Testis (tissue), 2 donors: ENCODE measurements at regions not wholly inside any gene's neighbourhood (a gene's known extent, or its start where the extent isn't known, plus 50 kb on each side); places are given as distances from the start of the nearest gene placed in this dataset.

Experiments
- DNase-seq: peaks from one replicate; pipeline ENCODE4 v3.0.0-alpha.2; 2019
- H3K27ac ChIP-seq, 2 donors: fragments of 200-600 bp; sonication (generic); one replicate each; pipeline ENCODE4 v1.5.1; 2019
- H3K27me3 ChIP-seq: fragments of 200-600 bp; sonication (generic); one replicate; pipeline ENCODE4 v1.5.1; 2019
- H3K36me3 ChIP-seq: fragments of 200-600 bp; sonication (generic); one replicate; pipeline ENCODE4 v1.5.1; 2017; ENCODE audit warnings: low read depth; ENCODE audit errors: missing control alignments
- H3K4me1 ChIP-seq: fragments of 200-600 bp; sonication (generic); one replicate; pipeline ENCODE4 v1.5.1; 2019
- H3K4me3 ChIP-seq, 2 donors: fragments of 200-600 bp; sonication (generic); one replicate each; pipeline ENCODE4 v1.5.1; 2017 to 2019
- H3K9me3 ChIP-seq: fragments of 200-600 bp; sonication (generic); one replicate; pipeline ENCODE4 v1.5.1; 2017
- CTCF ChIP-seq, 3 experiments: fragments of 450-650 bp in 2 of 3; fragments of 200-600 bp in 1 of 3; sonication (generic) in 1 of 3; IDR thresholded peaks; one replicate each; pipeline ENCODE4 v1.5.1; 2016 to 2019; ENCODE audit warnings: antibody characterized with exemption in 3 of 3, mild to moderate bottlenecking in 2 of 3, moderate library complexity in 1 of 3
- POLR2A ChIP-seq: fragments of 450-650 bp; IDR thresholded peaks from one replicate; pipeline ENCODE4 v1.6.1; 2017; ENCODE audit warnings: antibody characterized with exemption, mild to moderate bottlenecking, moderate library complexity
- WGBS, 2 donors: methylation state at CpG; one replicate each; pipeline ENCODE4 v1.1.5; 2018; 5-methylcytosine and 5-hydroxymethylcytosine counted together
- intact Hi-C: fragments of 100-400 bp; cut with DNase I; formaldehyde crosslinking; loops from one replicate; pipeline ENCODE4 v1.15.1; 2023; ENCODE audit warnings: low total_unique reads

DNA sequence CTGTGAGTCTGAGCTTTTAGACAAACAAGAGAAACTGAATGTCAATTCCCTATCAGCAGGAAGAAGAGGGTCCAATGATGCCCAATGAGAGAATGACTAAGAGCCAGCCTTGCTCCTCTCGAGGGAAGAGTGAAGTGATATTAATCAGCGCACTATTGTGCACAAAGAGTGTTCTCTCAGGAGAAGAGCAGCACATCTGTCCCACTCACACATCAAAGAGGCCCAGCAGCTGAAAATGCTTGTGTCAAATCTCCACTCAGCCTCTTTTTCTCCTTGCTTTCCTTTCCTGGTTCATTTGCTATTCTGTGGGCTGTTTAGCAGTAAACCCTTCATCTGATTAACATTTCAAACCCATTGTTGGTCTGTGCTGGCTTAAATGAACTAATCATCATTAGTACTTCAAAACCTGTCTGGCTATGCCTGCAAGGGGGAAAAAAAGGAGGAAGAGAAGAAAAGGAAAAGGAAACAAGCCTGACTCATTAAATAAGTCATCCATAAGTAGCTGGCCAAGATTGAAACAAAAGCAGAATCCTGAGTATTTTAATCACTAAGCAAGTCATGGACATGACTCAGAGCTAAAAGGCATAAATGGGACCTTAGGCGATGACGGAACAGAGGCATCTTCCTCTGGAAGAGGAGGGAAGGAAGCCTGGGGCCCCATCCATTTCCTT lies 912.7 kb downstream of the TUSC7 start:
- H3K9me3 ChIP-seq: no peaks in the 10 kb centered on the region
- DNase-seq: no peak
- H3K36me3 ChIP-seq: no peaks in the 10 kb centered on the region
- H3K4me1 ChIP-seq: no peaks in the 10 kb centered on the region
- intact Hi-C loops: no loop called here
- no peak overlapping the region for H3K4me3 ChIP-seq
- no peaks in the 10 kb centered on the region for H3K27me3 ChIP-seq
- 77 to 85% methylated on average over 4 of the region's 4 CpGs for WGBS, 2 donors
- TF ChIP-seq POLR2A (no peak), CTCF (IDR thresholded peaks at IDR 0.05) (no peak)
- H3K27ac ChIP-seq: no peak overlapping the region

DNA sequence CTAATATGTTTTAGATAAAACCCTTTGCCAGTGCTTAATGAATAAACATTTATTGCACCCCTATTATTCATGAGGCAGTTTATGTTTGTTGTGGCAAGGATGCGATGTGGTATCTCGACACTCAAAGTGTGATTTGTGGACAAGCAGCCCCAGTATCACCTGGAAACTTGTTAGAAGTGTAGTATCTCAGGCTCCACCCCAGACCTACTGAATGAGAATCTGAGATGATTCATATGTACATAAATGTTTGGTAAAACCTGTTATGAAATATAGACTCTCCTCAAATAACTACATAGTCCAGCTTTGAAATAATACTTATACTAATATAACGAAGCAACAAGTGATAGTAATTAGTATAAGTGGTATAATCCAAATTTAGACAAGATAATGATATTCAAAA lies 914.8 kb downstream of the TUSC7 start:
- 87 to 95% methylated on average over 3 of the region's 3 CpGs for WGBS, 2 donors
- Histone ChIP-seq H3K27me3 (no peaks in the 10 kb centered on the region), H3K4me1 (no peaks in the 10 kb centered on the region), H3K4me3 (no peak overlapping the region), H3K9me3 (no peaks in the 10 kb centered on the region), H3K27ac (no peak overlapping the region), H3K36me3 (no peaks in the 10 kb centered on the region)
- intact Hi-C loops: no loop called here
- TF ChIP-seq POLR2A (no peak), CTCF (IDR thresholded peaks at IDR 0.05) (no peak)
- DNase-seq: no peak

- Histone ChIP-seq H3K36me3 (no peaks in the 10 kb centered on the region), H3K4me1 (no peaks in the 10 kb centered on the region), H3K27me3 (no peaks in the 10 kb centered on the region), H3K27ac (no peak overlapping the region), H3K4me3 (no peak overlapping the region), H3K9me3 (no peaks in the 10 kb centered on the region)
- TF ChIP-seq POLR2A (no peak), CTCF (IDR thresholded peaks at IDR 0.05) (no peak)
- DNase-seq: no peak
- intact Hi-C loops: no loop called here
Measured at GRCh38 chr3:117625174-117625573, 915.6 kb downstream of the TUSC7 start.

DNA sequence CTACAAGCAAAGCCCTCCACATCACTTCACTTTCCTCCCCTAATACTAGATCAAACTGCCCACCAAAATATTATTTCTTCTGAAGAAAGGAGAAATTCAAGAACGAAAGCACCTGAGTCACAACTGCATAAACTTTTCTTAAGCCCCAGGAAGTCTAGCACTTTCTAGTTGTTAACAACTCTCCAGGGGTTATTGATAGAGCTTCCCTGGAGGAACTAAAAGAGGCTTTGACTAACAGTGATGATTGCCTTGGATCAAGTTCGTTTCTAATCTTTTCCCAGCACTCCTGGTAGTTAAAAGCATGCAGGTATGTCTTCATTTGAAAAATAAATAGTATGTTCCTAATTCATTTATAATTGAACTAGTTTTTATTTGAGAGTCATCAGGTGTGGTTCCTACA lies 917.0 kb downstream of the TUSC7 start:
- Histone ChIP-seq H3K36me3 (no peaks in the 10 kb centered on the region), H3K4me1 (no peaks in the 10 kb centered on the region), H3K4me3 (no peak overlapping the region), H3K27ac (no peak overlapping the region), H3K27me3 (no peaks in the 10 kb centered on the region), H3K9me3 (no peaks in the 10 kb centered on the region)
- no peak for DNase-seq
- intact Hi-C loops: no loop called here
- TF ChIP-seq POLR2A (no peak), CTCF (IDR thresholded peaks at IDR 0.05) (no peak)
- 74 to 78% methylated on average over 2 of the region's 2 CpGs for WGBS, 2 donors

- Histone ChIP-seq H3K27me3 (no peaks in the 10 kb centered on the region), H3K36me3 (no peaks in the 10 kb centered on the region), H3K4me3 (no peak overlapping the region), H3K9me3 (no peaks in the 10 kb centered on the region), H3K4me1 (no peaks in the 10 kb centered on the region), H3K27ac (no peak overlapping the region)
- TF ChIP-seq POLR2A: no peak
- TF ChIP-seq CTCF (IDR thresholded peaks at IDR 0.05): no peak
- DNase-seq: no peak
- intact Hi-C loops: no loop called here
- WGBS, 2 donors: 14 to 32% methylated on average over 2 of the region's 2 CpGs
Measured at GRCh38 chr3:117628823-117629291, 919.3 kb downstream of the TUSC7 start.
